ENCODE measurements at regions not wholly inside any gene's neighbourhood (a gene's known extent, or its start where the extent isn't known, plus 50 kb on each side); places are given as distances from the start of the nearest gene placed in this dataset.
"Not testable (repeated sequence)": the region's sequence is repeated elsewhere in the genome, so short reads cannot be mapped to it uniquely, and the experiment has no call there.

- DNase-seq (ENCODE audit: low read depth), result peak; percentile 96
Measured at GRCh38 chr10:30736685-30737232, 107.2 kb upstream of the LYZL2 start.

- no peak for DNase-seq (ENCODE audit: low read depth)
Measured at GRCh38 chr10:30734901-30735300, 105.3 kb upstream of the LYZL2 start.

GRCh38 chr10:30732671-30733070 lies 103.1 kb upstream of the LYZL2 start:
- DNase-seq (ENCODE audit: low read depth), result no peak

- no peak for DNase-seq (ENCODE audit: low read depth)
Measured at GRCh38 chr10:30731963-30732362, 102.4 kb upstream of the LYZL2 start.

- no peak for DNase-seq (ENCODE audit: low read depth)
Measured at GRCh38 chr10:30730306-30730705, 100.8 kb upstream of the LYZL2 start.

- no peak for DNase-seq (ENCODE audit: low read depth)
Measured at GRCh38 chr10:30728766-30729165, 99.2 kb upstream of the LYZL2 start.

- no peak for DNase-seq (ENCODE audit: low read depth)
Measured at GRCh38 chr10:30728127-30728526, 98.6 kb upstream of the LYZL2 start.

- DNase-seq (ENCODE audit: low read depth), result no peak
Measured at GRCh38 chr10:30727524-30727923, 98.0 kb upstream of the LYZL2 start.

GRCh38 chr10:30726783-30727414 lies 97.3 kb upstream of the LYZL2 start:
- DNase-seq (ENCODE audit: low read depth), result peak; percentile 72

- no peak for DNase-seq (ENCODE audit: low read depth)
Measured at GRCh38 chr10:30725661-30726060, 96.1 kb upstream of the LYZL2 start.

- no peak for DNase-seq (ENCODE audit: low read depth)
Measured at GRCh38 chr10:30724296-30724695, 94.7 kb upstream of the LYZL2 start.

- no peak for DNase-seq (ENCODE audit: low read depth)
Measured at GRCh38 chr10:30722956-30723620, 93.5 kb upstream of the LYZL2 start.

- no peak for DNase-seq (ENCODE audit: low read depth)
Measured at GRCh38 chr10:30719832-30720231, 90.3 kb upstream of the LYZL2 start.

GRCh38 chr10:30709700-30710358 lies 80.3 kb upstream of the LYZL2 start:
- peak; percentile 31 for DNase-seq (ENCODE audit: low read depth)

GRCh38 chr10:30709229-30709628 lies 79.7 kb upstream of the LYZL2 start:
- no peak for DNase-seq (ENCODE audit: low read depth)

- no peak for DNase-seq (ENCODE audit: low read depth)
Measured at GRCh38 chr10:30708234-30708633, 78.7 kb upstream of the LYZL2 start.

- not testable (repeated sequence) for DNase-seq (ENCODE audit: low read depth)
Measured at GRCh38 chr10:30706189-30706588, 76.6 kb upstream of the LYZL2 start.

- DNase-seq (ENCODE audit: low read depth), result no peak
Measured at GRCh38 chr10:30705625-30706149, 76.1 kb upstream of the LYZL2 start.

GRCh38 chr10:30705101-30705624 lies 75.6 kb upstream of the LYZL2 start:
- DNase-seq (ENCODE audit: low read depth), result no peak

- not testable (repeated sequence) for DNase-seq (ENCODE audit: low read depth)
Measured at GRCh38 chr10:30704601-30705100, 75.1 kb upstream of the LYZL2 start.

- no peak for DNase-seq (ENCODE audit: low read depth)
Measured at GRCh38 chr10:30704026-30704600, 74.6 kb upstream of the LYZL2 start.
